K562 (cell line): ENCODE measurements at regions not wholly inside any gene's neighbourhood (a gene's known extent, or its start where the extent isn't known, plus 50 kb on each side); places are given as distances from the start of the nearest gene placed in this dataset.

ENCODE experiments used
- ATAC-seq: fragments of 200-7000 bp; cut with Tn5 transposase; 3 replicates; pipeline ENCODE4 v1.9.1; 2020; ENCODE audit warnings: moderate library complexity
- BruUV-seq: library from RNA; stranded (reverse); fragments of 400-500 nt; replicated peaks from 2 replicates; lab custom pipeline; 2021; lab: Mats Ljungman, UMichigan
- CTCF ChIA-PET: fragments of 300-600 bp; formaldehyde crosslinking; extraction: SDS; loops from one replicate; lab custom pipeline; 2021; ENCODE audit warnings: low intra/inter-chr PET ratio; lab: Yijun Ruan, JAX
- POLR2A ChIA-PET: fragments of 300-600, 350-650 bp; sonication (Branson Sonifier 250); formaldehyde crosslinking; extraction: SDS; loops from one replicate; lab custom pipeline; 2021; ENCODE audit warnings: antibody characterized with exemption, inconsistent platforms; lab: Yijun Ruan, JAX
- DNase-seq, 4 experiments: peaks; one replicate each; pipeline versions ENCODE4 v3.0.0 to v3.0.0-alpha.2; 2011 to 2018; ENCODE audit warnings: low spot score in 3 of 4, mixed read lengths in 3 of 4; ENCODE audit errors: extremely low read depth in 1 of 4
- FAIRE-seq: peaks from 2 replicates; lab custom pipeline; 2011; peaks lifted over from hg19 to GRCh38; lab: Jason Lieb, UNC
- H2AFZ ChIP-seq: 2 replicates; pipeline ENCODE4 v1.6.0; 2011; ENCODE audit warnings: low read depth, low read length, control low read depth, inconsistent platforms
- H3K27ac ChIP-seq: fragments of 200-600 bp; 3 replicates; pipeline ENCODE4 v1.8.0; 2011; ENCODE audit warnings: low read depth, mild to moderate bottlenecking, control low read depth, inconsistent platforms, low read length, moderate library complexity, mixed read lengths; ENCODE audit errors: extremely low read depth
- H3K27me3 ChIP-seq, 2 experiments: fragments of 300-600 bp in 1 of 2; 2 replicates in 1 of 2; 3 replicates in 1 of 2; pipeline versions ENCODE4 v1.6.0 to v1.8.0; 2011; ENCODE audit warnings: inconsistent platforms in 2 of 2, low read length in 2 of 2, mild to moderate bottlenecking in 1 of 2, mixed read lengths in 1 of 2, moderate library complexity in 1 of 2; ENCODE audit not compliant: control insufficient read depth in 2 of 2, insufficient read depth in 2 of 2
- H3K36me3 ChIP-seq: fragments of 300-600 bp; 3 replicates; pipeline ENCODE4 v1.8.0; 2011; ENCODE audit warnings: mild to moderate bottlenecking, low read length, inconsistent platforms; ENCODE audit not compliant: control insufficient read depth, insufficient read depth
- H3K4me1 ChIP-seq, 2 experiments: fragments of 200-600 bp in 1 of 2; replicated peaks in 1 of 2; 2 replicates in 1 of 2; 3 replicates in 1 of 2; pipeline versions ENCODE4 v1.5.1 to v1.8.0; 2011; ENCODE audit warnings: inconsistent platforms in 2 of 2, low read length in 2 of 2, mild to moderate bottlenecking in 1 of 2, mixed read lengths in 1 of 2, moderate library complexity in 1 of 2; ENCODE audit not compliant: control insufficient read depth in 2 of 2, insufficient read depth in 2 of 2
- H3K4me2 ChIP-seq: 2 replicates; pipeline ENCODE4 v1.6.1; 2011; ENCODE audit warnings: low read length, control low read depth, inconsistent platforms, mixed read lengths; ENCODE audit not compliant: insufficient read depth
- H3K4me3 ChIP-seq: fragments of 200-600 bp; sonication (generic), shearing (Covaris generic); 2 replicates; pipeline ENCODE4 v1.5.1; 2016; ENCODE audit warnings: control low read depth, inconsistent platforms
- H3K79me2 ChIP-seq: fragments of 200-600 bp; 3 replicates; pipeline ENCODE4 v1.8.0; 2011; ENCODE audit warnings: low read length, inconsistent platforms; ENCODE audit not compliant: control insufficient read depth, insufficient read depth
- H3K9ac ChIP-seq, 2 experiments: 2 replicates each; pipeline versions ENCODE4 v1.6.0 to v1.6.1; 2011; ENCODE audit warnings: low read depth in 2 of 2, low read length in 2 of 2, control low read depth in 1 of 2, inconsistent platforms in 1 of 2, mild to moderate bottlenecking in 1 of 2, mixed read lengths in 1 of 2; ENCODE audit not compliant: insufficient read depth in 1 of 2
- H3K9me1 ChIP-seq: one replicate; pipeline ENCODE4 v1.6.0; 2011; ENCODE audit warnings: inconsistent platforms, mild to moderate bottlenecking, low read length, moderate library complexity; ENCODE audit not compliant: control insufficient read depth, insufficient read depth
- H3K9me3 ChIP-seq: replicated peaks from 2 replicates; pipeline ENCODE4 v1.5.1; 2011; ENCODE audit warnings: low read depth, low read length, inconsistent platforms; ENCODE audit not compliant: control insufficient read depth, insufficient read depth
- H4K20me1 ChIP-seq: replicated peaks from 2 replicates; pipeline ENCODE4 v1.6.1; 2011; ENCODE audit warnings: low read length, inconsistent platforms, mixed read lengths; ENCODE audit not compliant: control insufficient read depth, insufficient read depth
- ADNP ChIP-seq: fragments of 200-800 bp; sonication (Bioruptor generic); IDR thresholded peaks from 2 replicates; pipeline ENCODE4 v1.6.1; 2016; ENCODE audit warnings: missing genetic modification characterization, missing compliant biosample characterization
- CBFA2T3 ChIP-seq: fragments of 450-650 bp; IDR thresholded peaks from 2 replicates; pipeline ENCODE4 v1.6.1; 2017
- CGGBP1 ChIP-seq: fragments of 250-450 bp; sonication (Bioruptor Pico); IDR thresholded peaks from 2 replicates; pipeline ENCODE4 v1.9.0; 2021; ENCODE audit warnings: mild to moderate bottlenecking
- CHD4 ChIP-seq: fragments of 200-600 bp; sonication (generic); IDR thresholded peaks from 3 replicates; pipeline ENCODE4 v1.6.1; 2012; ENCODE audit warnings: low read depth, mild to moderate bottlenecking, mixed read lengths, low read length, inconsistent platforms; ENCODE audit not compliant: insufficient read depth, insufficient replicate concordance, poor library complexity, severe bottlenecking
- DACH1 ChIP-seq: fragments of 450-650 bp; IDR thresholded peaks from 2 replicates; pipeline ENCODE4 v1.6.1; 2018; ENCODE audit not compliant: partially characterized antibody
- ELF1 ChIP-seq: fragments of 200-800 bp; sonication (Bioruptor generic); IDR thresholded peaks from 2 replicates; pipeline ENCODE4 v1.6.1; 2016; ENCODE audit warnings: missing genetic modification characterization, missing compliant biosample characterization
- ETV6 ChIP-seq, 3 experiments: fragments of 150-350 bp in 1 of 3; sonication (generic) in 1 of 3; formaldehyde crosslinking in 1 of 3; IDR thresholded peaks; 2 replicates each; pipeline versions ENCODE4 v1.6.1 to v1.8.0; 2014 to 2022; ENCODE audit warnings: borderline replicate concordance in 2 of 3, low read depth in 2 of 3, antibody characterized with exemption in 1 of 3, low read length in 1 of 3, mild to moderate bottlenecking in 1 of 3, missing genetic modification reagents in 1 of 3
- FOS ChIP-seq: IDR thresholded peaks from 3 replicates; pipeline ENCODE4 v1.6.1; 2011; ENCODE audit not compliant: insufficient read length; ENCODE audit errors: extremely low read depth
- GMEB1 ChIP-seq: fragments of 250-450 bp; sonication (Bioruptor Pico); IDR thresholded peaks from 2 replicates; pipeline ENCODE4 v1.4.0; 2020; ENCODE audit warnings: mild to moderate bottlenecking
- GTF2B ChIP-seq: IDR thresholded peaks from 2 replicates; pipeline ENCODE4 v1.6.1; 2011; ENCODE audit not compliant: insufficient read length; ENCODE audit errors: extremely low read depth
- HNRNPUL1 ChIP-seq: fragments of 200-400 bp; formaldehyde crosslinking; IDR thresholded peaks from 2 replicates; pipeline ENCODE4 v1.6.1; 2017; ENCODE audit warnings: low read length
- KAT8 ChIP-seq: fragments of 450-650 bp; IDR thresholded peaks from 2 replicates; pipeline ENCODE4 v1.6.1; 2016; ENCODE audit warnings: low read depth, mild to moderate bottlenecking
- MEF2A ChIP-seq: IDR thresholded peaks from 2 replicates; pipeline ENCODE4 v1.6.1; 2011; ENCODE audit warnings: low read depth, mild to moderate bottlenecking, low read length, moderate library complexity; ENCODE audit not compliant: control insufficient read depth
- MXI1 ChIP-seq: IDR thresholded peaks from 2 replicates; pipeline ENCODE4 v1.6.1; 2011; ENCODE audit warnings: low read depth, mild to moderate bottlenecking, improper control_type of control experiment, low read length
- PCBP2 ChIP-seq: fragments of 200-400 bp; formaldehyde crosslinking; IDR thresholded peaks from 2 replicates; pipeline ENCODE4 v1.6.1; 2018; ENCODE audit warnings: low read length, low read depth, mild to moderate bottlenecking, moderate library complexity; ENCODE audit not compliant: poor library complexity, severe bottlenecking
- TAF15 ChIP-seq: fragments of 200-400 bp; formaldehyde crosslinking; IDR thresholded peaks from 2 replicates; pipeline ENCODE4 v1.6.1; 2017; ENCODE audit warnings: mild to moderate bottlenecking, low read depth, low read length, moderate library complexity
- YBX1 ChIP-seq: fragments of 450-650 bp; IDR thresholded peaks from 2 replicates; pipeline ENCODE4 v1.7.1; 2016; ENCODE audit warnings: mild to moderate bottlenecking
- ZNF695 ChIP-seq: fragments of 450-650 bp; formaldehyde crosslinking; IDR thresholded peaks from 2 replicates; pipeline ENCODE4 v1.4.0; 2020; ENCODE audit warnings: mild to moderate bottlenecking, moderate library complexity
- ZNF699 ChIP-seq: fragments of 250-450 bp; sonication (Bioruptor Pico); IDR thresholded peaks from 2 replicates; pipeline ENCODE4 v1.8.0; 2021; ENCODE audit warnings: mild to moderate bottlenecking, moderate library complexity; ENCODE audit not compliant: insufficient replicate concordance
- ZNF79 ChIP-seq: fragments of 250-450 bp; sonication (Bioruptor Pico); IDR thresholded peaks from 2 replicates; pipeline ENCODE4 v1.4.0; 2020; ENCODE audit warnings: low read depth, mild to moderate bottlenecking, moderate library complexity
- WGBS: fragments of 100-300 bp; shearing (Covaris generic); methylation state at CpG from one replicate; pipeline ENCODE4 v1.1.6; 2016; ENCODE audit warnings: low coverage, mixed read lengths; ENCODE audit not compliant: insufficient coverage; ENCODE audit errors: missing lambda C conversion rate; 5-methylcytosine and 5-hydroxymethylcytosine counted together
- in situ Hi-C: fragments of 300-500 bp; cut with MboI; formaldehyde crosslinking; loops from 4 replicates; pipeline ENCODE4 v1.15.0; 2018; ENCODE audit warnings: inconsistent platforms, mixed read lengths
- intact Hi-C: fragments of 100-400 bp; cut with micrococcal nuclease; formaldehyde crosslinking; loops from 2 replicates; pipeline ENCODE4 v1.14.2; 2022

- no peak for TF ChIP-seq PCBP2
- TF ChIP-seq, all 486 proteins: peak for 0
Measured at GRCh38 chr20:39216195-39216594, 254.1 kb downstream of the DHX35 start (continued).

GRCh38 chr20:39214828-39215227 is 252.7 kb downstream of the DHX35 start:
- DNase-seq (peak in 1 of 4 experiments; percentile 10), FAIRE-seq (no peak), ATAC-seq (peak; percentile 55)
- no peaks in the 10 kb centered on the region for H3K79me2 ChIP-seq
- H4K20me1 ChIP-seq, result no peaks in the 10 kb centered on the region
- no peaks in the 10 kb centered on the region for H3K9me1 ChIP-seq
- no peak overlapping the region for H2AFZ ChIP-seq
- in situ Hi-C loops (no loop called here), intact Hi-C loops (no loop called here)
- H3K4me3 ChIP-seq, result no peak overlapping the region
- H3K9me3 ChIP-seq, result no peaks in the 10 kb centered on the region
- no peak overlapping the region for H3K4me2 ChIP-seq
- no TSS peak for BruUV-seq
- H3K9ac ChIP-seq, result no peak overlapping the region
- ChIA-PET POLR2A (no interaction called here), CTCF (no interaction called here)
- no peak overlapping the region for H3K27ac ChIP-seq
- 0 out of 5 replicates have a peak, but pooled peaks cover 0 to 6% of the 10 kb centered on the region in 2 experiments for H3K27me3 ChIP-seq
- H3K4me1 ChIP-seq, result no peaks in the 10 kb centered on the region
- H3K36me3 ChIP-seq, result no peaks in the 10 kb centered on the region
- 0% methylated on average over 2 of the region's 2 CpGs for WGBS
- TF ChIP-seq YBX1, result no peak
- TF ChIP-seq GMEB1 (CRISPR knock-in tag), result no peak
- no peak for TF ChIP-seq TAF15
- TF ChIP-seq ZNF695 (CRISPR knock-in tag), result no peak
- no peak for TF ChIP-seq KAT8
- no peak for TF ChIP-seq MXI1
- TF ChIP-seq CGGBP1, result no peak
- TF ChIP-seq ZNF79 (CRISPR knock-in tag), result no peak
- no peak for TF ChIP-seq FOS
- no peak for TF ChIP-seq CHD4
- TF ChIP-seq DACH1, result no peak
- TF ChIP-seq CBFA2T3, result no peak
- TF ChIP-seq MEF2A, result no peak
- TF ChIP-seq HNRNPUL1, result no peak
- no peak for TF ChIP-seq ADNP (tag)
- TF ChIP-seq ETV6 (IDR thresholded peaks at IDR 0.05; ENCODE audit: borderline replicate concordance in 1 of 2, low read depth in 2 of 2, low read length in 1 of 2), result no peak
- no peak for TF ChIP-seq ETV6 (CRISPR knock-in tag; IDR thresholded peaks at IDR 0.05; ENCODE audit: borderline replicate concordance)
- TF ChIP-seq GTF2B, result no peak
- TF ChIP-seq ZNF699 (CRISPR knock-in tag), result no peak
- TF ChIP-seq ELF1 (tag), result no peak
